AG10803 (cell line): ENCODE measurements at regions not wholly inside any gene's neighbourhood (a gene's known extent, or its start where the extent isn't known, plus 50 kb on each side); places are given as distances from the start of the nearest gene placed in this dataset.

Experiments used
- DNase-seq: peaks from one replicate; pipeline ENCODE4 v3.0.0; 2010; ENCODE audit warnings: low read depth
- H3K4me3 ChIP-seq: 2 replicates; pipeline ENCODE4 v1.5.1; 2011; ENCODE audit warnings: mild to moderate bottlenecking, low read length, control low read depth
- TF ChIP-seq, protein P1 (sequence below): conservative IDR thresholded peaks from 2 replicates; pipeline ENCODE4 v1.5.1; 2011; ENCODE audit warnings: mild to moderate bottlenecking, low read length, control low read depth, inconsistent platforms

DNA sequence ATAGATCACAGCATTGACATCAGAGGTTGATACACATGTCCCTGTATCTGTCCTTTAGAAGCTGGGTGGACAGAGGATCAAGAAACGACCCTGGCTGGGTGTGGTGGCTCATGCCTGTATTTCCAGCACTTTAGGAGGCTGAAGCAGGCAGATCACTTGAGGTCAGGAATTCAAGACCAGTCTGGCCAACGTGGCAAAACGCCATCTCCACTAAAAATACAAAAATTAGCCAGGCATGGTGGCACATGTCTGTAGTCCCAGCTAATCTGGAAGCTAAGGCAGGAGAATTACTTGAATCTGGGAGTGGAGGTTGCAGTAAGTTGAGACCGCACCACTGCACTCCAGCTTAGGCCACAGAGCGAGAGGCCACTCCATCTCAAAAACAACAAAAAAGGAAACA is 300.4 kb upstream of the AMELY start:
- H3K4me3 ChIP-seq, result no peak overlapping the region
- TF ChIP-seq, protein P1, sequence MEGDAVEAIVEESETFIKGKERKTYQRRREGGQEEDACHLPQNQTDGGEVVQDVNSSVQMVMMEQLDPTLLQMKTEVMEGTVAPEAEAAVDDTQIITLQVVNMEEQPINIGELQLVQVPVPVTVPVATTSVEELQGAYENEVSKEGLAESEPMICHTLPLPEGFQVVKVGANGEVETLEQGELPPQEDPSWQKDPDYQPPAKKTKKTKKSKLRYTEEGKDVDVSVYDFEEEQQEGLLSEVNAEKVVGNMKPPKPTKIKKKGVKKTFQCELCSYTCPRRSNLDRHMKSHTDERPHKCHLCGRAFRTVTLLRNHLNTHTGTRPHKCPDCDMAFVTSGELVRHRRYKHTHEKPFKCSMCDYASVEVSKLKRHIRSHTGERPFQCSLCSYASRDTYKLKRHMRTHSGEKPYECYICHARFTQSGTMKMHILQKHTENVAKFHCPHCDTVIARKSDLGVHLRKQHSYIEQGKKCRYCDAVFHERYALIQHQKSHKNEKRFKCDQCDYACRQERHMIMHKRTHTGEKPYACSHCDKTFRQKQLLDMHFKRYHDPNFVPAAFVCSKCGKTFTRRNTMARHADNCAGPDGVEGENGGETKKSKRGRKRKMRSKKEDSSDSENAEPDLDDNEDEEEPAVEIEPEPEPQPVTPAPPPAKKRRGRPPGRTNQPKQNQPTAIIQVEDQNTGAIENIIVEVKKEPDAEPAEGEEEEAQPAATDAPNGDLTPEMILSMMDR, result no peak
- DNase-seq, result no peak

DNA sequence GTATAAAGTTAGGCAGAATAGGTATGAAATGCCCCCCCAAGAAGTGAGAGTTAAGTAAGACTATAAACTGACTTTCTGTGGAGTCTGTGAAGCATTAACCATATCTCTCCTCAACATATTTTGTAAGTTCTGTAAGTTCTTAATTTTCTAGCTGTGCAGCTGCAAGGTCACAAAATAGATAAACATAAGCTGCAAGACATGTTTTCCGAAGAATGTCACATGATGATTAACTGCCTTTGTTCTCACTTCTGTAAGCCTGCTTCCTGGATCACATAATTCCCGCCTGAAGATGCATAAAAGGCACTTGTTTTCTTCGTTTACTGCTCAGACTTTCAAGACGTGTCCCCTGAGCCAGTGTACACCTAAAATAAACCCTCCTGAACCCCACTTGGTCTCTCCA is 292.9 kb upstream of the AMELY start:
- DNase-seq, result no peak
- H3K4me3 ChIP-seq, result no peak overlapping the region
- TF ChIP-seq, protein P1, result no peak

DNA sequence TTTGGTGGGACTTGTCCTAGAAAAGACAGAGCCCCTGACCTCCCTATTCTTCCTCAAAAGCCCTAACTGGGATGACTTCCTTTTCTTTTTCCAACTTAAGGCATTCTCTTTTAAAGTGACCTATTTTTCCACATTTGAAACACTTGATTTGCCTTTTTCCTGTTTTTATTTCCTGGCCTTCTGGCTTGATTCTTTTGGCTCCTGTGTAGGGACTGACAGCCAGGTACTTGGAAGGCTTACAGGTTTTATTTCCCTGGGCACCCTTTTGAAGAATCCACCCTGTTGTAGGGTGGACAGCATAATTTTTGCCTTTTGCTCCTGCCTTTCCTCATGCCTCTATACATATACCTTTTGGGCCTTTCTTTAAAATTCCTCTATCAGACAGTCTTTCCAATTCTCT is 271.0 kb upstream of the AMELY start:
- TF ChIP-seq, protein P1, result no peak
- H3K4me3 ChIP-seq, result no peak overlapping the region
- no peak for DNase-seq

DNA sequence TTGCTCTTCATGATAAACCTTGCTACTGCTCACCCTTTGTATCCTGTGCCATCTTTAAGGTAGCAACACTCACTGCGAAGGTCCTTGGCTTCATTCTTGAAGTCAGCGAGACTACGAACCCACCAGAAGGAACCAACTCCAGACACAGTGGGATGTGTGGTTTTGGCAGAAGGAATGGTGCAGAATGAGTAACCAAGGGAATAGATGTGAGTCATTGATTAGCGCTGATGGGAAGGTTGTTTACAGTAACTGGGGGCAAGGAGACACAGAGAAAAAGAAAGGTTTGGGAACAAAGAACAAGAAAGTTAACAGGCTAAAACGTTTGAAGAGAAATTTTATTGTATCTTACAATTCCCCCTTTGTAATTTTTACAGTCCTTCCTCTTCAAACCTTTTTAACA is 266.1 kb upstream of the AMELY start:
- TF ChIP-seq, protein P1, result no peak
- H3K4me3 ChIP-seq, result no peak overlapping the region
- DNase-seq, result peak; percentile 62

DNA sequence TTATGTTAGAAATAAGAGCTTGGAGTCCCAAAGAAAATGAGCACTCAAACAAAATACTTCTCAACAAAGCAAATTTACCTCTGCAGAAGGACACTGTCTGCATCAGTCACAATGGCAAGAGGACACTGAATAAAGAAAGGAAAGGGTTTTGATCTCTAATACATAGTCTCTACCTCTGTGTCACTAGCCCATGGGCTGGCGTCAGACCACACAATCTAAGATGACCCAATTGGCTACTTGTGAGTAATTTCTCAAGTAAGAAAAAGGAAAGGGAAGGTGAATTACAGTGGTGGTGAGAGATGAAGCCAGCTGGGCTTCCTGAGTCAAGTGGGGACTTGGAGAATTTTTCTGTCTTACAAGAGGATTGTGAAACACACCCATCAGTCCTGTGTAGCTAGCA is 257.9 kb upstream of the AMELY start:
- no peak for DNase-seq
- TF ChIP-seq, protein P1, result no peak
- no peak overlapping the region for H3K4me3 ChIP-seq

DNA sequence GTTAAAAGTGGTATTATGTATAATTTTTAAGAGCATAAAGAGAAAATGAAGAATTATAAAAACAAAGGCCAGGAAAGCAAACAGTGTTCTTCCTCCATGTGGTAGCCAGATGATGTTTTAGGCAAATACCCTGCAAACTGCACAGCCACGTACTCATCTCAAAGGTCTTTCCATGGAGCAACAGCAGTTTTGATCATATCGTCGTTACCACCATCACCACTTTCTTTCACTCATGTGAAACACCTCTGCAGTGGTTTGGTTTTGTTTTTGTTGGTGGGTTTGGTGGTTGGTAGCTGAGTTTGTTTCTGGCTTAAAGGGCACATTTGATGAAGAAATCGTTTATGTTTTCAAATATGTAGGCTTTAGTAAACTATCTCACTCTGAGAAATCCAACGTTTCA is 229.9 kb upstream of the AMELY start:
- TF ChIP-seq, protein P1, result no peak
- H3K4me3 ChIP-seq, result no peak overlapping the region
- DNase-seq, result no peak
